GM12878 (cell line): ENCODE measurements at regions not wholly inside any gene's neighbourhood (a gene's known extent, or its start where the extent isn't known, plus 50 kb on each side); places are given as distances from the start of the nearest gene placed in this dataset.

Experiments used
- ATAC-seq: fragments of 200-7000 bp; cut with Tn5 transposase; 3 replicates; pipeline ENCODE4 v1.9.1; 2020; ENCODE audit warnings: mild to moderate bottlenecking, moderate library complexity
- BruUV-seq: library from RNA; stranded (reverse); fragments of 400-500 nt; replicated peaks from 2 replicates; lab custom pipeline; 2021; lab: Mats Ljungman, UMichigan
- CTCF ChIA-PET: fragments of 300-600 bp; sonication (Branson Sonifier 250); formaldehyde crosslinking; extraction: SDS; loops from one replicate; lab custom pipeline; 2021; ENCODE audit warnings: inconsistent platforms; lab: Yijun Ruan, JAX
- POLR2A ChIA-PET: fragments of 350-600 bp; formaldehyde crosslinking; extraction: SDS; loops from one replicate; lab custom pipeline; 2021; ENCODE audit warnings: inconsistent platforms; lab: Charles Lee
- RAD21 ChIA-PET: fragments of 300-600 bp; sonication (Branson Sonifier 250); formaldehyde crosslinking; loops from one replicate; lab custom pipeline; 2023; ENCODE audit warnings: antibody characterized with exemption; ENCODE audit not compliant: unreplicated experiment; lab: Charles Lee
- SMC1A ChIA-PET: fragments of 300-600 bp; sonication (Branson Sonifier 250); formaldehyde crosslinking; loops from one replicate; lab custom pipeline; 2023; ENCODE audit not compliant: unreplicated experiment, uncharacterized antibody; lab: Charles Lee
- DNase-seq: peaks from one replicate; pipeline ENCODE4 v3.0.0-alpha.2; 2011; ENCODE audit warnings: low read depth, low spot score
- FAIRE-seq: peaks from 3 replicates; lab custom pipeline; 2011; peaks lifted over from hg19 to GRCh38; lab: Jason Lieb, UNC
- H2AFZ ChIP-seq: 2 replicates; pipeline ENCODE4 v1.6.0; 2011; ENCODE audit warnings: low read depth, low read length, control low read depth; ENCODE audit not compliant: control insufficient read depth
- H3K27ac ChIP-seq: 2 replicates; pipeline ENCODE4 v1.5.1; 2011; ENCODE audit warnings: control low read depth; ENCODE audit not compliant: control insufficient read depth, insufficient read depth
- H3K27me3 ChIP-seq, 2 experiments: replicated peaks in 1 of 2; 2 replicates each; pipeline versions ENCODE4 v1.6.0 to v1.6.1; 2011; ENCODE audit warnings: low read length in 1 of 2; ENCODE audit not compliant: control insufficient read depth in 2 of 2, insufficient read depth in 2 of 2
- H3K36me3 ChIP-seq, 2 experiments: 2 replicates each; pipeline ENCODE4 v1.5.1; 2011; ENCODE audit warnings: low read length in 1 of 2; ENCODE audit not compliant: control insufficient read depth in 2 of 2, insufficient read depth in 2 of 2
- H3K4me1 ChIP-seq: 2 replicates; pipeline ENCODE4 v1.6.1; 2011; ENCODE audit warnings: mild to moderate bottlenecking, low read length, moderate library complexity, mixed read lengths; ENCODE audit not compliant: control insufficient read depth, insufficient read depth
- H3K4me2 ChIP-seq: 2 replicates; pipeline ENCODE4 v1.6.0; 2011; ENCODE audit warnings: control low read depth; ENCODE audit not compliant: control insufficient read depth, insufficient read depth
- H3K4me3 ChIP-seq: fragments of 200-600 bp; sonication (generic); 2 replicates; pipeline ENCODE4 v1.5.1; 2016
- H3K79me2 ChIP-seq: 2 replicates; pipeline ENCODE4 v1.6.0; 2011; ENCODE audit warnings: low read length; ENCODE audit not compliant: control insufficient read depth, insufficient read depth
- H3K9ac ChIP-seq: 2 replicates; pipeline ENCODE4 v1.8.0; 2011; ENCODE audit warnings: low read length, control low read depth, mixed read lengths; ENCODE audit not compliant: control insufficient read depth, insufficient read depth
- H3K9me3 ChIP-seq: replicated peaks from 3 replicates; pipeline ENCODE4 v1.5.1; 2011; ENCODE audit warnings: mild to moderate bottlenecking, low read length; ENCODE audit not compliant: control insufficient read depth, insufficient read depth
- H4K20me1 ChIP-seq: 2 replicates; pipeline ENCODE4 v1.6.0; 2011; ENCODE audit not compliant: control insufficient read depth, insufficient read depth
- ASH2L ChIP-seq: fragments of 300-600, 200-600 bp; sonication (generic); IDR thresholded peaks from 2 replicates; pipeline ENCODE4 v1.6.1; 2017; ENCODE audit warnings: low read depth, mild to moderate bottlenecking, borderline replicate concordance
- BACH1 ChIP-seq: fragments of 450-650 bp; IDR thresholded peaks from 2 replicates; pipeline ENCODE4 v1.6.1; 2017; ENCODE audit warnings: mild to moderate bottlenecking, borderline replicate concordance
- DPF2 ChIP-seq: fragments of 450-650 bp; IDR thresholded peaks from 2 replicates; pipeline ENCODE4 v1.6.1; 2017; ENCODE audit warnings: mild to moderate bottlenecking
- ESRRA ChIP-seq: IDR thresholded peaks from 2 replicates; pipeline ENCODE4 v1.6.1; 2012; ENCODE audit warnings: mild to moderate bottlenecking, low read length, improper control_type of control experiment
- MTA3 ChIP-seq: IDR thresholded peaks from 2 replicates; pipeline ENCODE4 v1.6.1; 2012; ENCODE audit warnings: low read length, inconsistent platforms, borderline replicate concordance
- NFIC ChIP-seq: IDR thresholded peaks from 2 replicates; pipeline ENCODE4 v1.6.1; 2012; ENCODE audit warnings: low read depth, mild to moderate bottlenecking, inconsistent platforms, low read length, moderate library complexity
- POLR2AphosphoS2 ChIP-seq: IDR thresholded peaks from 2 replicates; pipeline ENCODE4 v1.6.1; 2011; ENCODE audit warnings: low read depth, mild to moderate bottlenecking, low read length, improper control_type of control experiment, moderate library complexity
- SP1 ChIP-seq: IDR thresholded peaks from one replicate; pipeline ENCODE4 v1.6.1; 2011; ENCODE audit warnings: low read depth, low read length
- TCF12 ChIP-seq: IDR thresholded peaks from 2 replicates; pipeline ENCODE4 v1.6.1; 2011; ENCODE audit warnings: low read depth, mild to moderate bottlenecking, low read length
- ZNF207 ChIP-seq: fragments of 450-650 bp; IDR thresholded peaks from 2 replicates; pipeline ENCODE4 v1.6.1; 2014; ENCODE audit warnings: antibody characterized with exemption, mild to moderate bottlenecking, borderline replicate concordance
- WGBS: methylation state at CpG from one replicate; pipeline ENCODE4 v1.1.6; 2016; ENCODE audit warnings: low lambda C conversion rate; ENCODE audit not compliant: insufficient replicate concordance, insufficient coverage; ENCODE audit errors: missing lambda C conversion rate; 5-methylcytosine and 5-hydroxymethylcytosine counted together
- in situ Hi-C: fragments of 300-500 bp; cut with MboI; formaldehyde crosslinking; loops from 9 replicates; pipeline ENCODE4 v1.14.3; 2018; ENCODE audit warnings: mixed read lengths
- intact Hi-C: fragments of 100-400 bp; cut with micrococcal nuclease; formaldehyde crosslinking; loops from one replicate; pipeline ENCODE4 v1.14.2; 2022; ENCODE audit not compliant: unreplicated experiment
- TF ChIP-seq, protein P1 (sequence below): IDR thresholded peaks from 2 replicates; pipeline ENCODE4 v1.6.1; 2011; ENCODE audit warnings: low read depth, mild to moderate bottlenecking, low read length, moderate library complexity, borderline replicate concordance; ENCODE audit errors: extremely low read depth
- TF ChIP-seq, protein P2 (sequence below): IDR thresholded peaks from 2 replicates; pipeline ENCODE4 v1.6.1; 2012; ENCODE audit warnings: mild to moderate bottlenecking, low read depth, low read length
- TF ChIP-seq, protein P3 (sequence below): fragments of 450-650 bp; IDR thresholded peaks from 2 replicates; pipeline ENCODE4 v1.6.1; 2017; ENCODE audit warnings: low read depth, mild to moderate bottlenecking, moderate library complexity

DNA sequence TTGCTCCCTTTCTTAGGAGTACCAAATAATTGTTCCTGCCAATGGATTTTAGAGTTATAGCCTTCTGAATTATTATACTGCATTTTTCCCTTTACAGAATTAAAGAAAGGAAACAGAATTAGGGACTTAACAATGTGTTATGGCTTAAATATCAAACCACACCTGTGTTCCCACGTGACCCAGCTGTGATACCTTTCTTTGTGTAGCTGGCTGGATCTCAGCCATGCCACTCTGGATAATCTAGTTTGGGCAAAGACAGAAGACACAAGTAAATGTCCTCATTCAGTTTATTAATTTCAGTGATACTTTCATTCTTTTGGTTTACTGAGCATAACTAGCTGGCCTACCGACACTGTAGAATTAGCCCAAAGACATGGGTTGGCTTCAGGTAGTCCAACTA lies 417.2 kb upstream of the ADAMTS16 start:
- Histone ChIP-seq H3K4me2 (no peak overlapping the region), H4K20me1 (no peaks in the 10 kb centered on the region), H3K4me1 (no peaks in the 10 kb centered on the region), H3K9me3 (no peaks in the 10 kb centered on the region; the same call in 2 of the 3 replicates), H3K9ac (no peak overlapping the region), H3K27me3 (no peaks in the 10 kb centered on the region), H3K79me2 (no peaks in the 10 kb centered on the region), H3K27ac (no peak overlapping the region)
- ChIA-PET RAD21 (no interaction called here), CTCF (no interaction called here)
- ATAC-seq (no peak), FAIRE-seq (no peak)
- TF ChIP-seq ASH2L, result no peak
- TF ChIP-seq, protein P1, sequence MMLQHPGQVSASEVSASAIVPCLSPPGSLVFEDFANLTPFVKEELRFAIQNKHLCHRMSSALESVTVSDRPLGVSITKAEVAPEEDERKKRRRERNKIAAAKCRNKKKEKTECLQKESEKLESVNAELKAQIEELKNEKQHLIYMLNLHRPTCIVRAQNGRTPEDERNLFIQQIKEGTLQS, result no peak
- TF ChIP-seq DPF2, result no peak
- no peak for TF ChIP-seq ESRRA
- TF ChIP-seq POLR2AphosphoS2, result no peak
- no peak for TF ChIP-seq BACH1
- no peak for TF ChIP-seq TCF12
- TF ChIP-seq NFIC, result no peak
- TF ChIP-seq ZNF207, result no peak
- TF ChIP-seq, protein P2, sequence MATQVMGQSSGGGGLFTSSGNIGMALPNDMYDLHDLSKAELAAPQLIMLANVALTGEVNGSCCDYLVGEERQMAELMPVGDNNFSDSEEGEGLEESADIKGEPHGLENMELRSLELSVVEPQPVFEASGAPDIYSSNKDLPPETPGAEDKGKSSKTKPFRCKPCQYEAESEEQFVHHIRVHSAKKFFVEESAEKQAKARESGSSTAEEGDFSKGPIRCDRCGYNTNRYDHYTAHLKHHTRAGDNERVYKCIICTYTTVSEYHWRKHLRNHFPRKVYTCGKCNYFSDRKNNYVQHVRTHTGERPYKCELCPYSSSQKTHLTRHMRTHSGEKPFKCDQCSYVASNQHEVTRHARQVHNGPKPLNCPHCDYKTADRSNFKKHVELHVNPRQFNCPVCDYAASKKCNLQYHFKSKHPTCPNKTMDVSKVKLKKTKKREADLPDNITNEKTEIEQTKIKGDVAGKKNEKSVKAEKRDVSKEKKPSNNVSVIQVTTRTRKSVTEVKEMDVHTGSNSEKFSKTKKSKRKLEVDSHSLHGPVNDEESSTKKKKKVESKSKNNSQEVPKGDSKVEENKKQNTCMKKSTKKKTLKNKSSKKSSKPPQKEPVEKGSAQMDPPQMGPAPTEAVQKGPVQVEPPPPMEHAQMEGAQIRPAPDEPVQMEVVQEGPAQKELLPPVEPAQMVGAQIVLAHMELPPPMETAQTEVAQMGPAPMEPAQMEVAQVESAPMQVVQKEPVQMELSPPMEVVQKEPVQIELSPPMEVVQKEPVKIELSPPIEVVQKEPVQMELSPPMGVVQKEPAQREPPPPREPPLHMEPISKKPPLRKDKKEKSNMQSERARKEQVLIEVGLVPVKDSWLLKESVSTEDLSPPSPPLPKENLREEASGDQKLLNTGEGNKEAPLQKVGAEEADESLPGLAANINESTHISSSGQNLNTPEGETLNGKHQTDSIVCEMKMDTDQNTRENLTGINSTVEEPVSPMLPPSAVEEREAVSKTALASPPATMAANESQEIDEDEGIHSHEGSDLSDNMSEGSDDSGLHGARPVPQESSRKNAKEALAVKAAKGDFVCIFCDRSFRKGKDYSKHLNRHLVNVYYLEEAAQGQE, result no peak
- TF ChIP-seq, protein P3, sequence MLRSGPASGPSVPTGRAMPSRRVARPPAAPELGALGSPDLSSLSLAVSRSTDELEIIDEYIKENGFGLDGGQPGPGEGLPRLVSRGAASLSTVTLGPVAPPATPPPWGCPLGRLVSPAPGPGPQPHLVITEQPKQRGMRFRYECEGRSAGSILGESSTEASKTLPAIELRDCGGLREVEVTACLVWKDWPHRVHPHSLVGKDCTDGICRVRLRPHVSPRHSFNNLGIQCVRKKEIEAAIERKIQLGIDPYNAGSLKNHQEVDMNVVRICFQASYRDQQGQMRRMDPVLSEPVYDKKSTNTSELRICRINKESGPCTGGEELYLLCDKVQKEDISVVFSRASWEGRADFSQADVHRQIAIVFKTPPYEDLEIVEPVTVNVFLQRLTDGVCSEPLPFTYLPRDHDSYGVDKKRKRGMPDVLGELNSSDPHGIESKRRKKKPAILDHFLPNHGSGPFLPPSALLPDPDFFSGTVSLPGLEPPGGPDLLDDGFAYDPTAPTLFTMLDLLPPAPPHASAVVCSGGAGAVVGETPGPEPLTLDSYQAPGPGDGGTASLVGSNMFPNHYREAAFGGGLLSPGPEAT, result no peak
- TF ChIP-seq SP1, result no peak
- TF ChIP-seq MTA3, result no peak
- TF ChIP-seq, all 136 proteins: peak for 0
- Histone ChIP-seq H3K4me3 (no peak overlapping the region), H3K36me3 (no peaks in the 10 kb centered on the region), H2AFZ (no peak overlapping the region)
- POLR2A ChIA-PET, result no interaction called here
- BruUV-seq, result no TSS peak
- in situ Hi-C loops (no loop called here), intact Hi-C loops (no loop called here)
- WGBS, result 18% methylated on average over 2 of the region's 2 CpGs
- SMC1A ChIA-PET, result no interaction called here
- DNase-seq, result no peak
